B cell (primary cell): ENCODE measurements at regions not wholly inside any gene's neighbourhood (a gene's known extent, or its start where the extent isn't known, plus 50 kb on each side); places are given as distances from the start of the nearest gene placed in this dataset.

Experiments
- ATAC-seq: fragments of 200-7000 bp; cut with Tn5 transposase; one replicate; pipeline ENCODE4 v1.10.0; 2021; ENCODE audit warnings: low read depth, mild to moderate bottlenecking, moderate number of reproducible peaks, moderate library complexity
- CTCF ChIA-PET: fragments of 350-600 bp; sonication (Branson Sonifier 250); formaldehyde crosslinking; loops from one replicate; lab custom pipeline; 2021; ENCODE audit warnings: antibody characterized with exemption, inconsistent platforms; lab: Charles Lee
- POLR2A ChIA-PET: fragments of 350-600 bp; sonication (Branson Sonifier 250); formaldehyde crosslinking; loops from one replicate; lab custom pipeline; 2021; ENCODE audit warnings: antibody characterized with exemption; lab: Charles Lee
- DNase-seq: peaks from one replicate; pipeline ENCODE4 v3.0.0; 2013
- H2AFZ ChIP-seq: 2 replicates; pipeline ENCODE4 v1.6.1; 2012; ENCODE audit warnings: mild to moderate bottlenecking, low read depth, low read length; ENCODE audit not compliant: insufficient read depth, poor library complexity, severe bottlenecking
- H3K27ac ChIP-seq, 2 donors: 1 replicate in 1 of 2; 2 replicates in 1 of 2; pipeline ENCODE4 v1.5.1; 2012 to 2013; ENCODE audit warnings: low read length in 2 of 2, mild to moderate bottlenecking in 2 of 2, moderate library complexity in 1 of 2
- H3K27me3 ChIP-seq, 4 experiments: fragments of 200-600 bp in 1 of 4; sonication (generic) in 1 of 4; replicated peaks in 1 of 4; 1 replicate in 2 of 4; 2 replicates in 2 of 4; pipeline versions ENCODE4 v1.6.1 to v1.7.0; 2013 to 2016; ENCODE audit warnings: low read length in 3 of 4, mild to moderate bottlenecking in 2 of 4, mixed read lengths in 1 of 4, moderate library complexity in 1 of 4; ENCODE audit not compliant: insufficient read depth in 4 of 4, control insufficient read depth in 3 of 4; ENCODE audit errors: control extremely low read depth in 1 of 4
- H3K36me3 ChIP-seq, 2 experiments: replicated peaks in 1 of 2; 1 replicate in 1 of 2; 2 replicates in 1 of 2; pipeline versions ENCODE4 v1.6.1 to v1.7.1; 2013; ENCODE audit warnings: low read length in 1 of 2; ENCODE audit not compliant: insufficient read depth in 2 of 2, control insufficient read depth in 1 of 2; ENCODE audit errors: control extremely low read depth in 1 of 2, extremely low read depth in 1 of 2
- H3K4me1 ChIP-seq, 2 donors: fragments of 200-600 bp in 1 of 2; sonication (generic) in 1 of 2; 1 replicate in 1 of 2; 2 replicates in 1 of 2; pipeline versions ENCODE4 v1.5.1 to v1.6.1; 2013 to 2017; ENCODE audit warnings: low read length in 2 of 2; ENCODE audit not compliant: control insufficient read depth in 2 of 2, insufficient read depth in 2 of 2
- H3K4me2 ChIP-seq: replicated peaks from 2 replicates; pipeline ENCODE3; 2012; ENCODE audit warnings: mild to moderate bottlenecking, low read depth, low read length; ENCODE audit not compliant: poor library complexity, severe bottlenecking
- H3K4me3 ChIP-seq, 5 experiments: fragments of 200-600 bp in 1 of 5; sonication (generic) in 1 of 5; 1 replicate in 3 of 5; 2 replicates in 2 of 5; pipeline versions ENCODE4 v1.5.1 to v1.7.0; 2011 to 2016; ENCODE audit warnings: low read length in 4 of 5, mild to moderate bottlenecking in 4 of 5, low read depth in 2 of 5, control low read depth in 1 of 5, moderate library complexity in 1 of 5; ENCODE audit not compliant: insufficient read depth in 1 of 5; ENCODE audit errors: control extremely low read depth in 1 of 5, extremely low read depth in 1 of 5
- H3K79me2 ChIP-seq: fragments of 200-600 bp; sonication (generic); one replicate; pipeline ENCODE4 v1.6.0; 2016; ENCODE audit warnings: low read length; ENCODE audit not compliant: control insufficient read depth, insufficient read depth
- H3K9ac ChIP-seq: fragments of 200-600 bp; sonication (generic); 2 replicates; pipeline ENCODE4 v1.6.1; 2017; ENCODE audit warnings: mild to moderate bottlenecking, low read length, moderate library complexity
- H3K9me3 ChIP-seq, 3 donors: one replicate each; pipeline versions ENCODE4 v1.6.1 to v1.7.1; 2013; ENCODE audit warnings: low read length in 2 of 3; ENCODE audit not compliant: control insufficient read depth in 2 of 3, insufficient read depth in 1 of 3; ENCODE audit errors: control extremely low read depth in 1 of 3
- H4K20me1 ChIP-seq: 2 replicates; pipeline ENCODE4 v1.6.0; 2012; ENCODE audit warnings: mild to moderate bottlenecking, low read length; ENCODE audit not compliant: insufficient read depth, control insufficient read depth, poor library complexity, severe bottlenecking
- H3K27ac Mint-ChIP-seq: one replicate; pipeline ENCODE4 v1.8.0; 2021; ENCODE audit warnings: mixed read lengths
- H3K27me3 Mint-ChIP-seq: one replicate; pipeline ENCODE4 v1.8.0; 2021; ENCODE audit warnings: mixed read lengths
- H3K4me1 Mint-ChIP-seq: one replicate; pipeline ENCODE4 v1.8.0; 2021; ENCODE audit warnings: mixed read lengths
- H3K4me3 Mint-ChIP-seq: one replicate; pipeline ENCODE4 v1.8.0; 2021; ENCODE audit warnings: mixed read lengths
- H3K9me3 Mint-ChIP-seq: one replicate; pipeline ENCODE4 v1.8.0; 2022; ENCODE audit warnings: mixed read lengths; ENCODE audit not compliant: insufficient read depth
- CTCF ChIP-seq: fragments of 200-600 bp; IDR thresholded peaks from one replicate; pipeline ENCODE4 v1.8.0; 2022; ENCODE audit warnings: antibody characterized with exemption, mild to moderate bottlenecking
- EZH2 ChIP-seq: IDR thresholded peaks from 2 replicates; pipeline ENCODE4 v1.6.1; 2012; ENCODE audit warnings: borderline replicate concordance, low read depth, mild to moderate bottlenecking, moderate library complexity, low read length; ENCODE audit not compliant: insufficient read depth, poor library complexity, severe bottlenecking
- WGBS: methylation state at CpG from one replicate; pipeline ENCODE4 v1.1.5; 2013; ENCODE audit warnings: missing lambda C conversion rate; ENCODE audit not compliant: insufficient coverage; 5-methylcytosine and 5-hydroxymethylcytosine counted together
- intact Hi-C: fragments of 100-400 bp; cut with micrococcal nuclease; formaldehyde crosslinking; loops from one replicate; pipeline ENCODE4 v1.10.0; 2022

GRCh38 chr14:26124896-26125438 lies 472.9 kb downstream of the NOVA1 start:
- CTCF ChIA-PET = no interaction called here
- Mint-ChIP-seq H3K27ac (no peak overlapping the region), H3K9me3 (peaks cover 4% of the 10 kb centered on the region), H3K4me1 (no peaks in the 10 kb centered on the region), H3K4me3 (no peak overlapping the region), H3K27me3 (no peaks in the 10 kb centered on the region)
- Histone ChIP-seq H3K79me2 (no peaks in the 10 kb centered on the region), H2AFZ (no peak overlapping the region), H3K9me3 (peaks cover 0 to 4% (median 0%) of the 10 kb centered on the region in 3 donors), H3K4me3 (no peak overlapping the region), H3K9ac (no peak overlapping the region), H3K4me1 (no peaks in the 10 kb centered on the region), H3K4me2 (no peak overlapping the region), H4K20me1 (no peaks in the 10 kb centered on the region), H3K36me3 (no peaks in the 10 kb centered on the region), H3K27me3 (no peaks in the 10 kb centered on the region), H3K27ac (no peak overlapping the region)
- WGBS = no CpG with 5 or more reads among the region's 2 CpGs
- DNase-seq = no peak
- TF ChIP-seq CTCF (no peak), EZH2 (no peak)
- POLR2A ChIA-PET = no interaction called here
- intact Hi-C loops = no loop called here
- ATAC-seq = no peak

- no peak for ATAC-seq
- Histone ChIP-seq H3K36me3 (no peaks in the 10 kb centered on the region), H2AFZ (no peak overlapping the region), H3K4me3 (no peak overlapping the region), H3K27me3 (no peaks in the 10 kb centered on the region), H3K9ac (no peak overlapping the region), H3K27ac (no peak overlapping the region), H3K4me2 (no peak overlapping the region), H3K4me1 (no peaks in the 10 kb centered on the region), H4K20me1 (no peaks in the 10 kb centered on the region), H3K79me2 (no peaks in the 10 kb centered on the region), H3K9me3 (peaks cover 0 to 1% (median 0%) of the 10 kb centered on the region in 3 donors)
- H3K9me3 Mint-ChIP-seq = peaks cover 4% of the 10 kb centered on the region
- POLR2A ChIA-PET = no interaction called here
- intact Hi-C loops = no loop called here
- TF ChIP-seq CTCF (no peak), EZH2 (no peak)
- WGBS = no CpG with 5 or more reads among the region's 2 CpGs
- no peaks in the 10 kb centered on the region for H3K4me1 Mint-ChIP-seq
- no peak overlapping the region for H3K27ac Mint-ChIP-seq
- no peak for DNase-seq
- no peaks in the 10 kb centered on the region for H3K27me3 Mint-ChIP-seq
- CTCF ChIA-PET = no interaction called here
- no peak overlapping the region for H3K4me3 Mint-ChIP-seq
Observed at GRCh38 chr14:26123459-26123858, 474.4 kb downstream of the NOVA1 start.
